SK-N-DZ (cell line): ENCODE measurements at regions not wholly inside any gene's neighbourhood (a gene's known extent, or its start where the extent isn't known, plus 50 kb on each side); places are given as distances from the start of the nearest gene placed in this dataset.

Source experiments
- DNase-seq: peaks from one replicate; pipeline ENCODE4 v3.0.0-alpha.2; 2015; ENCODE audit warnings: low spot score

GRCh38 chr5:8906303-8906967 lies 639.4 kb downstream of the SEMA5A start:
- no peak for DNase-seq

DNA sequence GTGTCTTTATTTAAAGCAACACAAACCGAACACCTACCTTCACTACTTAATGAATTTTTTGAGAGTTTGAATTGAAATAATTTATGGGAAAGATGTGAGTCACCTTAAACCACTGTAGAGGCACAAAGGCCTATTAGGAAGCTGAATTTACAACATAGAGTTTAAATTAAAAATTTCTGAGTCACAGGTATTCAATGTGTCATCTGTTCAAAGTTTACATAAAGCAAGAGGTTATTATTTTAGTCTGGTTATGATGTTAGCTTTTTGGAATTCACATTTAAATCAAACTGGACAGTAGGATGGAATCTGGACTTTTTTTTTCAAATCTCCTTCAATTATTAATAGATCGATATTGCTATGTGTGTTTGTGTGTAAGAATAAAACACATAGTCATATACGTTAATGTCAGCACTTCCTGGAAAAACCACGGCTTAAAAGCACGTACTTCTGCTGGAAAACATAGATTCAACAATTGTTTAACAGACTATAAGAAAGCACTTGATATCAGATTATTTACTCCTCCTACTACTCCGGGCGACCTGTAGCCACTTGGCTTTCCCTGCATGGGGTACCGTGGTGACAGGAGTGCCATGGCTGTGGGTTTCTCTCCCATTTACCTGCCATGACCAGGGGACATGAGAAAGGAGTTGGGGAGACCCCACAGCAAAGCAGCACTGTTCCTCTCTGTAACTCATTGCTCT lies 638.6 kb downstream of the SEMA5A start:
- DNase-seq = no peak

DNA sequence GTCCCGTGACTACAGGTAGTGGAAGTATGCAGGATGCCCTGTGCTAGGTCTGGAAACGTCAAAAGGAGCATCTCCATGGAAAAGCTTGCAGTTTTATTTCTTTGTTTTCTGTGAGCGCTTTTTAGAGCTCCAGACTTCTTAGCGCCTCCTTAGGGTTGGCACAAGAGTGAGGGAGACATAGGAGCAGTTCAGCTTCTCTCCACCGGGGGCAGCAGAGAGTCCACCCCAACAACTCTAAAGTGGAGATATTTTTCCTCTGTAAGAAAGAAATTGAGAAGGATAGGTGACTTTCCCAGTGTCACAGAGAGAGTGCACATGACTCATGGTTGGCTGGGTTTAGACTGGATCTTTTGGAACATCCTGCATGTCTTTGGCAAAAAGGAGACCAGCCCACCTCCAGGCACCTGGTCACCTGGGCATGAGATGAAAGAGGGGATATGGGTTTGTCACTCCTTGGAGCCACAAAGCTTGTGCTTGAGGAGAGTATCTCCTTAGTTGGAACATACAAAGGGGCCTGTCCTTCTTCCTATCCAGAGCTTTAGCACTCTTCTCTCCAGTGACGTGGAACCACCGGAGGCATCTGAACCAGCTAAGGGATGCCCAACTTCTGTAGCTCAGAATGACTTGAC lies 637.7 kb downstream of the SEMA5A start:
- peak; percentile 25 for DNase-seq

DNA sequence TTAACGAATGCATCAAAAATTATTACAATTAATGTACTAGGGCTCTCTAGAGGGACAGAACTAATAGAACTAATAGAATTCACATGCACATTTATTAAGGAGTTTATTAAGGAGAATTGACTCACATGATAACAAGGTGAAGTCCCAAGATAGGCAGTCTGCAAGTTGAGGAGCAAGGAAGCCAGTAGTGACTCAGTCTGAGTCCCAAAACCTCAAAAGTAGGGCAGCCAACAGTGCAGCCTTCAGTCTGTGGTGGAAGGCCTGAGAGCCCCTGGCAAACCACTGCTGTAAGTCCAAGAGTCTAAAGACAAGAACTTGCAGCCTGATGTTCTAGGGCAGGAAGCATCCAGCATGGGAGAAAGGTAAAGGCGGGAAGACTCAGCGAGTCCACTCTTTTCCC lies 633.8 kb downstream of the SEMA5A start:
- DNase-seq = no peak

DNA sequence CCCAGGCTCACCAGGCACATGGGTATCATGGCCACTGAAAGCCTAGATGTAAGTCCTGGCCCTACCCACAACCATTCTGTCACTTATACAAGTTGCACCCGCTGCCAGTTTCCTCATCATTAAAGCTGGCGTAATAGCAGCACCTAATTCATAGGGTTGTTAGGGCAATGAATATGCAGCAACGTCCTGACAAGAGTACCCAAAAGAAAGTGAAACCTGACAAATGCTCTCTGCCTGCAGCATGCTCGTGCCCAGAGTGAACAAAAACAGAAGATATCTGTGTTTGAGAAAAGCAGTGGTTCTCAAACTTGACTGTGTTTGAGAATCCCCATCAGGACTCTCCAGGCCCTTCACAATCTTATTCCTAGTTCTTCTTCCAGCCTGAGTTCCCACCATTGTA lies 632.4 kb downstream of the SEMA5A start:
- DNase-seq = no peak

DNA sequence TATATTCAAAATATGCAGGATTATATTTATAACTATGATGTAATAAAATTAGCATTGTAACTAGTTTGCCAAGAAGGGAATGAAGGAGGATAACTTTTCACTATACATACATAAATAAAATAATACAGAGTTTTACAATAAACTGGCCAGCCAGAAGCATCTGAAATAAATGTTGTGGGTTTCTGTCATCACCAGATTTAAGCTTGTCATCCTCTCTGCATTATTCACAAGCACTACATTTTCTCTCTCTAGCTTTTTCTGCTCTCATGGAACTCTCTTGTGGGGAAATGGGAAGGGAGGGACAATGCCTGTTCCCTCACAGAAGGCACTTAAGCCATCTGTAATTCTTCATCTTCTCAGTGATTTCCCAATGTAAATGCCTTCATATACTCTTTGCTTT lies 626.8 kb downstream of the SEMA5A start:
- no peak for DNase-seq

DNA sequence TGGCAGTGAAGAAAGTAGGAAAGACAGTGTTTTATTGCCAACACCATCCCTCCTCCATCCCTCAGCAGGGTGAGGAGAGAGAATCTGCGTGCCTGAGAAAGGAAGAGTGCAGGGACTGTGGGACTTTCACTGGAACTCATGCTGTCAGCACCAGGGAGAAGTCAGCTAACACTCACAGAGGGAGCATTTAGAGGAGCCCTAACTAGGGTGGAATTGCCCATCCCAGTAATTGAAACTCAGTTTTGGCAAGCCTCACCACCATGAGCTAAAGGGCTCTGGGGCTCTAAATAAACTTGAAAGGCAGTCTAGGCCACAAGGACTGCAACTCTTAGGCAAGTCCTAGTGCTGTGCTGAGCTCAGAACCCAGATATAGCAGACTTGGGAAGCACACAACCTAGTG lies 622.3 kb downstream of the SEMA5A start:
- no peak for DNase-seq

- DNase-seq = no peak
Measured at GRCh38 chr5:8924054-8924793, 621.7 kb downstream of the SEMA5A start.

GRCh38 chr5:8930021-8930420 lies 615.9 kb downstream of the SEMA5A start:
- DNase-seq = no peak

DNA sequence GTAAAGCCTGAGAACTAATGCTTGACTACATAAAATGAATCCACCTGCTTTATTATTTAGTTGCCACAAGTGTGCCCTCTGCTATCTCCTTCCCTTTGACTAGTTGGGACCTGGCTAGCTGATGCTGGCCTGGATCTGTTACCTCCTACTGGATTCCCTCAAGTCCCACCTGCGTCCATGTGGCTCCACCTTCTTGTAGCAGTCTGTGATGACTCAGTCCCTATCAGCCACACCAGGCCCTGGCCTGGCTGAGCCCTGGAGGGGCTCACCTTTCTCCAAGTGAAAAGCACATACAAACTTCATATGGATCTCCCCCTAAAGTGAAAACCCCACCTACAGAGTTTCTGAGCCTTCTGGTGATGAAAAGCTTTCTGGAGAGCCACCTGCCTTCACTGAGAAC lies 611.4 kb downstream of the SEMA5A start:
- no peak for DNase-seq

DNA sequence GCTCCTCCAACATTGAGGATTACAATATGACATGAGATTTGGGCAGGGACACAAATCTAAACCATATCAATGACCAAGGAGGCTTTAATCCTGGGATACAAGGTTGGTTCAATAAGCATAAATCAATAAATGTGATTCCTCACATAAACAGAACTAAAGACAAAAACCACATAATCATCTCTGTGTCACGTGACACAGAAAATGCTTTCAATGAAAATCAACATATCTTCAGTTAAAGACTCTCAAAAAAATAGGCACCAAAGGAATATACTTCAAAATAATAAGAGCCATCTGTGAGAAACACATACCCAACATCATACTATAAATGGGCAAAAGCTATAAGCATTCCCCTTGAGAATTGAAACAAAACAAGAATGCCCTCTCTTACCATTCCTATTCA lies 604.9 kb downstream of the SEMA5A start:
- DNase-seq = no peak

DNA sequence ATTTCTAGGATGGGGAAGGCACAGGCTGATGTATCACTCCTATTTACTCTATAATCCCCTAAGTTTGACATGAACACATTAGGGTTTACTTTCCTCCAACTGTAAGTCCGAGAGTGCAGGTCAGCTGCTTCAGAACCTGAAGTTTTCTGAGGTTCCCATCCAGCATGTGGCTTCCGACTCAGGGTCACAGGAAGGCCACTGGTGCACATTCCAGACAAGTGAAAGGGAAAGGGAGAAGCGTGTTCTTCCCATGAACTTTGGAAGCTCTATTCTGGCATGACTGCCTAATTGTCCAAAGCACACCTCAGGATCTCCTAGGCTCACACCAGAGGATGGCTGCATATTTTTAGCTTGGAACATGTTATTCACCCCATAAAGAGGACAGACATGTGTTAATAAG lies 602.6 kb downstream of the SEMA5A start:
- no peak for DNase-seq

- DNase-seq = no peak
Measured at GRCh38 chr5:8944005-8944404, 601.9 kb downstream of the SEMA5A start.

DNA sequence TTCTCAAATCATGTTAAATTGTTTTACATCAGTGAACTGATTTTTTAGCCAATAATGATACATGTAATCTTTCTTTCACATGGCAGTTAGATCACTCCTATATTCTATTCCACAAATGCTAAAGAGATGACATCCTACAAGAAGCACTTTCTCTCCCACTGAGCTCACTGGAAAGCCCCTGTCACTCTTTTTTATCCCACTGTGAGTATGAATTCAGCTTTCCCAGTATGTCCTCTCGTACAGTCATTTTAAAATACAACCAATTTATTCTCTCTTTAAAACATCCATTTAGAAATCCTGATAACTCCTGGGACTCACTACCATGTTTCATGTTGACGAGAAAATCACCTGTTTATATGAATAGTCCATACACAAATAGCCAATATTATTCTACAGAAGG lies 599.9 kb downstream of the SEMA5A start:
- no peak for DNase-seq

- no peak for DNase-seq
Measured at GRCh38 chr5:8949908-8950307, 596.0 kb downstream of the SEMA5A start.

- no peak for DNase-seq
Measured at GRCh38 chr5:8952147-8952546, 593.7 kb downstream of the SEMA5A start.

DNA sequence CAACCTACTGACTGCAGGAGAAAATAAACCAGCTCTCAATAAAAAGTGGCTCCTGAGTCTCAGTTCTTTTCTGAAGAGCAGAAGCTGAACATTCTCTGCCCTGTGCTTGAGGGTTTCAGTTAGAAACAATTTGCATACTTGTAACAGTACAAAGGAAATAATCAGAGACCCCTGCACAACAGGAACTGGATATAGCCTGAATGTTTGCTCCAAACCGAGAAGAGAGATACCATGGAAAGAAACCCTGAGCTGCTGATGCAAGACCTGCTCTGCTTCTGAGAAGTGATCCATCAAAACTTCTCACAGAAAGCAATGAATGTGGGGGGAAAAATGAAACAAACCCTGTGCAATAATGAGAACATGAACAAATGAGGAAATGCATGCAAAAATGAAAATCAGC lies 592.9 kb downstream of the SEMA5A start:
- no peak for DNase-seq

DNA sequence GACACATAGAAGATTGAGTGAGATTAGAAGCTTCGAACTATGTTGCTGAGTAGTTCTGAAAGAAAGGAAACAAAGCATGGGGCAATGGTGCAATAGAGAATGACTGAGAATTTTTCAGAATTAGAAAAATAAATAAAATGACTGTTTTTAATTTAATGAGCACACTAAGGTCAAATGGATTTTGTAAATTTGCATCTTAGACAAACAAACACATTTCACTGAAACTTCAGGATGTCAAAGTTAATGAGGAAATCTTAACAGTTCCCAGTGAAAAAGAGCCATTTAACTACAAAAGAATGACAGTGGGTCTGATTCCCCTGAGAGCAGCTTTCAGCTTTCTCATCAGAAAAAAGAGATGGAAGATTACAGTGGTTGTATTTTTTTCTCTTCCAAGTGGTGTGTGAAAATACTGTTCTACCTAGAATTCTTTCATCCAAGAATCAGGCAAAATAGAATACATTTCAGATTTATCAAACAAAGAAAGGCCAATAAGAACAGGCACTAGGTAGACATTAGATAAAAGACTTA lies 591.9 kb downstream of the SEMA5A start:
- DNase-seq = no peak

DNA sequence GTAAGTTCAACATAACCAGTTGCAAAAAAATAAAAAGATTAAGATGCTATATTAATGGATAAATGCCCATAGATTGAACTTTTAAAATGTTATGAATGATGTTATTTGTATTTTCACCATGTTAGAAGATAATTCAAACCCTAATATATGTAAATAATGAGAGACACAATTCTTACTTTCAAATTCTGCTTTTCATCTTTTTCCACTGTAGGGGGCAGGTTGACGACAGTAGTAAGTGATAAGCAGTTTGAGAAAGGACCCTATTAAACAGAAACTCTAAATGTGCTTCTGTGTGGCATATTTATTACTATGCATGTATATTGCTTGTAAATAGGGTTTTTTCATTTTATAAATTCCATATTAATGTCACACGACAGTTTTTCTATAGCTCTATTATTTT lies 591.1 kb downstream of the SEMA5A start:
- no peak for DNase-seq

DNA sequence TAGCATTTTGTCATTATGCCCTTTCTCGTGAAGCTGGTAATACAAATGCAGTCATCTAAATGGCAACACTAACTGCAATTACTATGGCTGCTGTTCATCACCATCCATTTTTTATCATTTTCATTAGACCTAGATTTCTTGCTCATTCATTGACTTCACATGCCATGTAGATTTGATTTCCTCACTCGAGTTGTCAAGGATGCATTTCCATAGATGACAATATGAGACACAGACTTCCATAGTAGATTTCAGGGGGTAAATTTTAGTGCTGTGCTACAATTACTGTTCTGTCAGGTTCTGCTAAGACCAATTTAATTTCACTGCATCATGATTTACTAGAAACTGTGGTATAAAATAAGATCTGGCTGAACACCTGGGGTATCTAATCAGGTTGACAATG lies 589.2 kb downstream of the SEMA5A start:
- no peak for DNase-seq

DNA sequence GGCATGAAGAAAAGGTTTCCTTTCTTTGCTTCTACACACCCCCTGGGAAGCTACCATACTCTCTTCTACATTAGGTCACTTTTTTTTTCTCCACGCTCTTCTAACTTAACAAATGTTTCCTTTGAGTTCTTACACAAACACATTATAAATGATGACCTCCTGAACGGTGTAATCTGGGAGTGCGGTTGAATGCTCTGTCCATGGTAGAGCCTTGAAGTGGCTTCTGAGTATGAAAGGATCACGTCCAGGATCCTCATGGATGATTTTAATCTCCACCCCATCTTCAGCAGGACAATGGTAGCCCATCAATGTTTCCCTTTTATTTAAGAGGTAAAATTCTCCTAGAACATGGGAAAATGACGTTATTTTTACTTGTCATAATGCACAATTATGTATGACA lies 587.3 kb downstream of the SEMA5A start:
- no peak for DNase-seq

GRCh38 chr5:8961219-8961618 lies 584.7 kb downstream of the SEMA5A start:
- DNase-seq = no peak
